Ovary (tissue), 7 donors: ENCODE measurements at regions not wholly inside any gene's neighbourhood (a gene's known extent, or its start where the extent isn't known, plus 50 kb on each side); places are given as distances from the start of the nearest gene placed in this dataset.

Experiments
- DNase-seq, 5 donors: peaks; one replicate each; pipeline ENCODE4 v3.0.0-alpha.2; 2019 to 2020
- H3K27ac ChIP-seq, 2 donors: fragments of 200-600 bp; one replicate each; pipeline versions ENCODE4 v1.5.1 to v1.8.0; 2019 to 2022
- H3K27me3 ChIP-seq: fragments of 200-600 bp; one replicate; pipeline ENCODE4 v1.8.0; 2022
- H3K36me3 ChIP-seq: fragments of 200-600 bp; sonication (generic); one replicate; pipeline ENCODE4 v1.5.1; 2019
- H3K4me1 ChIP-seq: one replicate; pipeline ENCODE4 v1.8.1; 2013; ENCODE audit warnings: mild to moderate bottlenecking, moderate library complexity; ENCODE audit not compliant: insufficient read depth
- H3K4me3 ChIP-seq: fragments of 200-600 bp; sonication (generic); one replicate; pipeline ENCODE4 v1.5.1; 2017
- H3K9me3 ChIP-seq, 2 donors: fragments of 200-600 bp in 1 of 2; sonication (generic) in 1 of 2; one replicate each; pipeline versions ENCODE4 v1.5.1 to v1.8.1; 2013 to 2019; ENCODE audit warnings: mild to moderate bottlenecking in 1 of 2, moderate library complexity in 1 of 2
- CTCF ChIP-seq, 3 donors: fragments of 450-650 bp in 2 of 3; fragments of 200-600 bp in 1 of 3; IDR thresholded peaks; one replicate each; pipeline versions ENCODE4 v1.5.1 to v1.8.0; 2016 to 2022; ENCODE audit warnings: antibody characterized with exemption in 3 of 3, mild to moderate bottlenecking in 1 of 3
- EP300 ChIP-seq: sonication (generic); formaldehyde crosslinking; IDR thresholded peaks from one replicate; pipeline ENCODE4 v1.6.1; 2017; ENCODE audit warnings: antibody characterized with exemption
- POLR2A ChIP-seq: fragments of 450-650 bp; IDR thresholded peaks from one replicate; pipeline ENCODE4 v1.6.1; 2017; ENCODE audit warnings: antibody characterized with exemption, mild to moderate bottlenecking, moderate library complexity
- WGBS, 3 donors: extraction: QIAGEN DNeasy Blood & Tissue Kit in 1 of 3; methylation state at CpG; one replicate each; pipeline versions ENCODE4 v1.1.5 to v1.1.7; 2013 to 2017; 5-methylcytosine and 5-hydroxymethylcytosine counted together
- intact Hi-C, 4 donors: fragments of 100-400 bp; cut with DNase I; formaldehyde crosslinking; loops; one replicate each; pipeline versions ENCODE4 v1.11.0 to v1.15.1; 2022 to 2023
- donor health status: DM: no; HTN: no; CAD: no; lungs with moderate emphysema.
- donor health status: DM: no; HTN: no; CAD: no.
- donor health status: Bipolar disorder and iron deficiency.
- donor health status: DM: no; HTN: no; CAD: no.
- donor health status: DM: yes; HTN: yes; CAD: no.

- Histone ChIP-seq H3K27ac (no peak overlapping the region), H3K4me1 (no peaks in the 10 kb centered on the region), H3K36me3 (no peaks in the 10 kb centered on the region), H3K9me3 (no peaks in the 10 kb centered on the region), H3K27me3 (no peaks in the 10 kb centered on the region), H3K4me3 (no peak overlapping the region)
- TF ChIP-seq EP300 (no peak), POLR2A (no peak), CTCF (IDR thresholded peaks at IDR 0.05) (no peak)
- WGBS, 3 donors: 51 to 57% (median 56%) methylated on average over 11 of the region's 11 CpGs
- DNase-seq: no peak
- intact Hi-C loops: no loop called here
Observed at GRCh38 chr3:10570196-10570946, 65.0 kb upstream of the ATP2B2 start.

- no peak for DNase-seq
- H3K4me1 ChIP-seq: no peaks in the 10 kb centered on the region
- H3K36me3 ChIP-seq: no peaks in the 10 kb centered on the region
- H3K27me3 ChIP-seq: no peaks in the 10 kb centered on the region
- no peak overlapping the region for H3K4me3 ChIP-seq
- WGBS, 3 donors: 54 to 81% (median 59%) methylated on average over 6 of the region's 6 CpGs
- TF ChIP-seq CTCF (IDR thresholded peaks at IDR 0.05) (no peak), POLR2A (no peak), EP300 (no peak)
- H3K27ac ChIP-seq: no peak overlapping the region
- H3K9me3 ChIP-seq: no peaks in the 10 kb centered on the region
- intact Hi-C loops: no loop called here
Observed at GRCh38 chr3:10574101-10574620, 68.8 kb upstream of the ATP2B2 start.

- intact Hi-C loops: no loop called here
- Histone ChIP-seq H3K27ac (no peak overlapping the region), H3K27me3 (no peaks in the 10 kb centered on the region), H3K9me3 (no peaks in the 10 kb centered on the region), H3K36me3 (no peaks in the 10 kb centered on the region), H3K4me3 (no peak overlapping the region), H3K4me1 (no peaks in the 10 kb centered on the region)
- WGBS, 3 donors: 66 to 75% (median 69%) methylated on average over 5 of the region's 5 CpGs
- no peak for DNase-seq
- TF ChIP-seq POLR2A (no peak), EP300 (no peak), CTCF (IDR thresholded peaks at IDR 0.05) (no peak)
Observed at GRCh38 chr3:10575601-10576160, 70.3 kb upstream of the ATP2B2 start.

GRCh38 chr3:10577486-10577885 is 72.1 kb upstream of the ATP2B2 start:
- Histone ChIP-seq H3K27ac (no peak overlapping the region), H3K36me3 (no peaks in the 10 kb centered on the region), H3K9me3 (no peaks in the 10 kb centered on the region), H3K4me3 (no peak overlapping the region), H3K27me3 (no peaks in the 10 kb centered on the region), H3K4me1 (no peaks in the 10 kb centered on the region)
- intact Hi-C loops: no loop called here
- DNase-seq: no peak
- 63 to 75% (median 71%) methylated on average over 7 of the region's 7 CpGs for WGBS, 3 donors
- no peak for TF ChIP-seq POLR2A
- TF ChIP-seq EP300: no peak
- TF ChIP-seq CTCF (IDR thresholded peaks at IDR 0.05): no peak
